ENCODE measurements at regions not wholly inside any gene's neighbourhood (a gene's known extent, or its start where the extent isn't known, plus 50 kb on each side); places are given as distances from the start of the nearest gene placed in this dataset.
"Not testable (repeated sequence)": the region's sequence is repeated elsewhere in the genome, so short reads cannot be mapped to it uniquely, and the experiment has no call there.

DNA sequence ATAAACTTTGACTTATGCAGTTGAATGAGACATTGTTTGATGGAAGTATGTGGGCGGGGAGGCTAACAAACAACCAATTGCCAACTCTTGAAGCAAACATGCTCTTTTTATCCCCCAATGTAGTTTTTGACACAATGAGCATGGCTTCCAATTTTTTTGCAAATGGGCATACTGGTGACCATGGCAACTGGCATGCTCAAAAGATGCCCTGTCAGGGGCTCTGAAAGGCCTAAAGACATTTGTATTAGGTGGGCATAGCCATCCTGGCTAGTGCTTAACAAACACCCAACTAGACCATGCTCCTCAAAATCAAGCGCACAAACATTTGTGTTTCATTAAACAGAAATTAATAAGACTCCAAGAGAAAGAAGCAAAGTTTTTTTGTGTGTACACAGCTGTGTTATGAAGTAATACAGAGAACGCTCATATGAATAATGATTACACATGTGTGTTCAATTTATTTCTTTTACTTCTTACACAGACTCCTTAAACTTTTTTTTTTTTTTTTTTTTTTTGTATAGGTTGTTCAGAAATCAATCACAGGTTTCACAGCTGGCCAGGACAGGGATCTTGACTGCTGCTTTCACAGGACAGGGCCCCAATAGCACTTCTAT, 95.6 kb downstream of the DLEU7 start:
- DNase-seq (ENCODE audit: low read depth) = no peak
- no peak overlapping the region for H3K4me3 ChIP-seq (ENCODE audit: low read depth, low read length)
- TF ChIP-seq, protein P1, sequence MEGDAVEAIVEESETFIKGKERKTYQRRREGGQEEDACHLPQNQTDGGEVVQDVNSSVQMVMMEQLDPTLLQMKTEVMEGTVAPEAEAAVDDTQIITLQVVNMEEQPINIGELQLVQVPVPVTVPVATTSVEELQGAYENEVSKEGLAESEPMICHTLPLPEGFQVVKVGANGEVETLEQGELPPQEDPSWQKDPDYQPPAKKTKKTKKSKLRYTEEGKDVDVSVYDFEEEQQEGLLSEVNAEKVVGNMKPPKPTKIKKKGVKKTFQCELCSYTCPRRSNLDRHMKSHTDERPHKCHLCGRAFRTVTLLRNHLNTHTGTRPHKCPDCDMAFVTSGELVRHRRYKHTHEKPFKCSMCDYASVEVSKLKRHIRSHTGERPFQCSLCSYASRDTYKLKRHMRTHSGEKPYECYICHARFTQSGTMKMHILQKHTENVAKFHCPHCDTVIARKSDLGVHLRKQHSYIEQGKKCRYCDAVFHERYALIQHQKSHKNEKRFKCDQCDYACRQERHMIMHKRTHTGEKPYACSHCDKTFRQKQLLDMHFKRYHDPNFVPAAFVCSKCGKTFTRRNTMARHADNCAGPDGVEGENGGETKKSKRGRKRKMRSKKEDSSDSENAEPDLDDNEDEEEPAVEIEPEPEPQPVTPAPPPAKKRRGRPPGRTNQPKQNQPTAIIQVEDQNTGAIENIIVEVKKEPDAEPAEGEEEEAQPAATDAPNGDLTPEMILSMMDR (IDR thresholded peaks at IDR 0.05; ENCODE audit: low read depth, low read length) = no peak
- no peak for TF ChIP-seq MYC (IDR thresholded peaks at IDR 0.05; ENCODE audit: low read depth, low read length)
- TF ChIP-seq POLR2A (IDR thresholded peaks at IDR 0.05; ENCODE audit: extremely low read depth, insufficient read length) = no peak
- TF ChIP-seq, protein P2, sequence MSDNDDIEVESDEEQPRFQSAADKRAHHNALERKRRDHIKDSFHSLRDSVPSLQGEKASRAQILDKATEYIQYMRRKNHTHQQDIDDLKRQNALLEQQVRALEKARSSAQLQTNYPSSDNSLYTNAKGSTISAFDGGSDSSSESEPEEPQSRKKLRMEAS (IDR thresholded peaks at IDR 0.05; ENCODE audit: low read depth, low read length) = no peak

DNA sequence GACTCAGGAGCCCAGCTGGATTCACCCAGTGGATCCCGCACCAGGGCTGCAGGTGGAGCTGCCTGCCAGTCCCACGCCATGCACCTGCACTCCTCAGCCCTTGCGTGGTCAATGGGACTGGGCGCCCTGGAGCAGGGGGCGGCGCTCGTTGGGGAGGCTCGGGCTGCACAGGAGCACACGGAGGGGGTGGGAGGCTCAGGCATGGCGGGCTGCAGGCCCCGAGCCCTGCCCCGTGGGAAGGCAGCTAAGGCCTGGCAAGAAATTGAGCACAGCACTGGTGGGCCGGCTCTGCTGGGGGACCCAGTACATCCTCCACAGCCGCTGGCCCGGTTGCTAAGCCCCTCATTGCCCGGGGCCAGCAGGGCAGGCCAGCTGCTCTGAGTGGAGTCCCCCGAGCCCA, 90.3 kb downstream of the DLEU7 start:
- not testable (repeated sequence) for H3K4me3 ChIP-seq (ENCODE audit: low read depth, low read length); DNase-seq (ENCODE audit: low read depth)

DNA sequence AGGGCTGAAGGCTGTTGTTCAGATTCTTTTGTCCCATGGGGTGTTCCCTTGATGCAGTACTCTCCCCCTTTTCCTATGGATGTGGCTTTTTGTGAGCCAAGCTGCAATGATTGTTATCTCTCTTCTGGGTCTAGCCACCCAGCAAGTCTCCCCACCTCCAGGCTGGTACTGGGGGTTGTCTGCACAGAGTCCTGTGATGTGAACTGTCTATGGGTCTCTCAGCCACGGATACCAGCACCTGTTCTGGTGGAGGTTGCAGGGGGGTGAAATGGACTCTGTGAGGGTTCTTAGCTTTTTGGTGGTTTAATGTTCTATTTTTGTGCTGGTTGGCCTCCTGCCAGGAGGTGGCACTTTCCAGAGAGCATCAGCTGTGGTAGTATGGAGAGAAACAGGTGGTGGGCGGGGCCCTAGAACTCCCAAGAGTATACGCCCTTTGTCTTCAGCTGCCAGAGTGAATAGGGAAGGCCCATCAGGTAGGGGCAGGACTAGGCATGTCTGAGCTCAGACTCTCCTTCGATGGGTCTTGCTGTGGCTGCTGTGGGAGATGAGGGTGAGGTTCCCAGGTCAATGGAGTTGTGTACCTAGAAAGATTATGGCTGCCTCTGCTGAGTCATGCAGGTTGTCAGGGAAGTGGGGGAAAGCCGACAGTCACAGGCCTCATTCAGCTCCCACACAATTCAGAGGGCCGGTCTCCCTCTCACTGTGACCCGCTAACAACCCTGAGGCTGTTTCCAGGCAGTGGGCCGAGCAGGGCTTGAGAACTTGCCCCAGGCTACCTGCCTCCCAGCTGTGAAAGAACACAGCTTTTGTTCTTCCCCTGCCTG, 87.4 kb downstream of the DLEU7 start:
- not testable (repeated sequence) for DNase-seq (ENCODE audit: low read depth); H3K4me3 ChIP-seq (ENCODE audit: low read depth, low read length)

DNA sequence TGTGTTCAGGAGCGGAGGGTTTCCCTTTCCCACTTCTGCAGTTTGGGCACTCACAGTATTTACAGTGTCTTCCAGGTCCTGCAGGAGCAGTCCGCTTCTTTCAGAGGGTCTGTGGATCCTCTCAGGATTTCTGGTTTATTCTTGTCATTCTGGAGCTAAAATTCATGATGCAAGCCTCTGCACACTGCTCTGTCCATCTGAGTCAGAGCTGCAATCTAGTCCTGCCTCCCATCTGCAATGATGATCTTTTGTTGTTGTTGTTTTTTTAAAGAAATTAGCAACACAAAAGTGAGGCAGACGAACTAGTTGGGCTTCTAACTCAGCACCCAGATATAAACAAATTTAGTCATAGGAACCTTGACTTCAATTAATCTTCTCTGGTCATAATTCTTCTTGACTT, 86.5 kb downstream of the DLEU7 start:
- DNase-seq (ENCODE audit: low read depth) = no peak
- no peak overlapping the region for H3K4me3 ChIP-seq (ENCODE audit: low read depth, low read length)

DNA sequence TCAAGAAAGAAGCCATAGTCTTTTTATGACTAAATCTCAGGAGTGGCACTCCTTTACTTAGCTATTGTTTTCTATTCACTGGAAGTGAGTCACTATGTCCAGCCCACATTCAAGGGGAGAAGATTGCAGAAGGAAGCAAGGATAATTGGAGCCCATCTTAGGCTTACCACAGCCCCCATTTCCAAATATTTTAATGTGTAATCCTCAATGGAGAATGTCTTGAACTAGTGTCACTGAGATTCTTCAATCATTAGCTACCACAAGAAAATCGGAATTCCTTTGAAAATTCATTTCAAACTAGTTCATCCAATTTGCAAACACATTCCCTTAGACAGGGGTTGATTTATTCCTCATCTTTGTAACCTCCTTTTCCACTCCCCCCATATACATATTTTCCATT, 84.7 kb downstream of the DLEU7 start:
- TF ChIP-seq MYC (IDR thresholded peaks at IDR 0.05; ENCODE audit: low read depth, low read length) = no peak
- no peak for TF ChIP-seq POLR2A (IDR thresholded peaks at IDR 0.05; ENCODE audit: extremely low read depth, insufficient read length)
- TF ChIP-seq, protein P1 (IDR thresholded peaks at IDR 0.05; ENCODE audit: low read depth, low read length) = no peak
- TF ChIP-seq, protein P2 (IDR thresholded peaks at IDR 0.05; ENCODE audit: low read depth, low read length) = no peak
- no peak for DNase-seq (ENCODE audit: low read depth)
- H3K4me3 ChIP-seq (ENCODE audit: low read depth, low read length) = no peak overlapping the region

More for the DNA sequence above, 86.5 kb downstream of the DLEU7 start:
- TF ChIP-seq MYC (IDR thresholded peaks at IDR 0.05; ENCODE audit: low read depth, low read length) (no peak), POLR2A (IDR thresholded peaks at IDR 0.05; ENCODE audit: extremely low read depth, insufficient read length) (no peak)
- TF ChIP-seq, protein P2 (IDR thresholded peaks at IDR 0.05; ENCODE audit: low read depth, low read length) = no peak
- TF ChIP-seq, protein P1 (IDR thresholded peaks at IDR 0.05; ENCODE audit: low read depth, low read length) = no peak

DNA sequence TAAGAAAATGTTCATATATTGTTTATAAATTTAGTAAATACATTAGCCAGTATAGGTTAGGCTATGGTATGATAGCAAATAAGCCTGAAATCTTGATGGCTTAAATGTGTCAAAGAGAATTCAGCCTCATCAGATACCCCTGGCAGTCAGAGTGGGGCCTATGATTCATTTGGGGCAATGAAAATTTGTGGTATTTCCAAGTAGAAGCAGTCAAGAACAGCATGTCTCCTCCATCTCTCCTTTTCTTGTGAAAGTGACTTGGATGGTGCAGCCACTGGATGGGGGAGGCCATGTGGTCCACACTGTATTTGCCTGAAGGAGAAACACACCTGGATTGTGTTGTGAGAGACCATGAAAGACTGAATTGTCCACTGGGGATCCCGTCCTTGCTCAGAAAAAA, 82.7 kb downstream of the DLEU7 start:
- no peak for DNase-seq (ENCODE audit: low read depth)

More for the DNA sequence above, 82.7 kb downstream of the DLEU7 start:
- H3K4me3 ChIP-seq (ENCODE audit: low read depth, low read length) = no peak overlapping the region
- TF ChIP-seq MYC (IDR thresholded peaks at IDR 0.05; ENCODE audit: low read depth, low read length) = no peak
- TF ChIP-seq, protein P1 (IDR thresholded peaks at IDR 0.05; ENCODE audit: low read depth, low read length) = no peak
- no peak for TF ChIP-seq POLR2A (IDR thresholded peaks at IDR 0.05; ENCODE audit: extremely low read depth, insufficient read length)
- TF ChIP-seq, protein P2 (IDR thresholded peaks at IDR 0.05; ENCODE audit: low read depth, low read length) = no peak
